HG03280 (cell line): ENCODE measurements at regions not wholly inside any gene's neighbourhood (a gene's known extent, or its start where the extent isn't known, plus 50 kb on each side); places are given as distances from the start of the nearest gene placed in this dataset.

Experiments used
- ATAC-seq: cut with Tn5 transposase; IDR thresholded peaks from one replicate; pipeline ENCODE4 v1.9.1; 2021; ENCODE audit warnings: mild to moderate bottlenecking, moderate library complexity; ENCODE audit not compliant: unreplicated experiment

DNA sequence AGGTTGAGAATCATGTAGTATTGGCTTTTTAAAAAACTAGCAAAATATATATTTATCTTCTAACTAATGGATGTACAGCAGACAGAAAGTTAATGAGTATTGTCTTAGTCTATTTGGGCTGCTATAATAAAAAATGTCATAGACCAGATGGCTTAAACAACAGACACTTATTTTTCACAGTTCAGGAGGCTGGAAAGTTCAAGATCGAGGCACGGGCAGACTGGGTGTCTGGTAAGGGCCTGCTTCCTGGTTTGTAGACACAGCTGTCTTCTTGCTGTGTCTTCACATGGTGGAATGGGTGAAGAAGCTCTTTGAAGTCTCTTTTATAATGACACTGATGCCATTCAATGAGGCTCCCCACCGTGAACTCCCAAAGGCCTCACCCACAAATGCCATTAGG, 70.1 kb upstream of the KRR1 start:
- ATAC-seq, result no peak

- ATAC-seq, result no peak
Measured at GRCh38 chr12:75579552-75579951, 68.1 kb upstream of the KRR1 start.

DNA sequence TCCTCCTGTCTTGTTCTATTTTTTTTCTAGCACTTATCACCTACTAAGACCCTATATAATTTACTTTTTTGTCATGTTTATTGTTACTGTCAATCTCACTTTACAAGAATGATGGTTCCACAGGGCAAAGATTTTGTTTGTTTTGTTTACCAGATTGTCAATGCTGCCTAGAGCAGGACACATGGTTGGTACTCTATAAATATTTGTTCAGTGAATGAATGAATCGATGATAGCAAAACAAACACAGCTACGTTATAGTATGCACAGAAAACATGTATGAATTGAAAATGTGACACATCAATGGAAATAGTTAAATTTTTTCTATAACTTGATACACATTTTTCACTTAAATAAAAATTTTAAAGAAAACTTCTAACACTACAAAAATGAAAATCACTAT, 67.1 kb upstream of the KRR1 start:
- ATAC-seq, result no peak

DNA sequence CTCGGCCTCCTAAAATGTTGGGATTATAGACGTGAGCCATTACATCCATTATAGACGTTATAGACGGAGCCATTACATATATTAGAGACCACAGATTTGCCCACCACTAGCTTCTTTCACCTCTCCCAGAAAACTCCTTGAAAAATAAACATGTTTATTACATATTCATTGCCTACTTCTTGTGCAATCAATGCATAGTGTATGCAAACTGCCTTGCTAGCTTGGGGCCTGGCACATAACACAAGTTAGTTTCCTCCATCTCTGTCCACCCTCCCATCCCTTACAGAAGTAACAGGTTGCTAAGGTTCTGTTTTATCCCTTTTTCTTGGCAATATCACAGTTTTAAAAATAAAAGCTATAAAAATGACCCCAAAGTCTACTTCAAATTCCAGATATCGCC, 66.4 kb upstream of the KRR1 start:
- ATAC-seq, result no peak

- ATAC-seq, result no peak
Measured at GRCh38 chr12:75571656-75572205, 60.3 kb upstream of the KRR1 start.

DNA sequence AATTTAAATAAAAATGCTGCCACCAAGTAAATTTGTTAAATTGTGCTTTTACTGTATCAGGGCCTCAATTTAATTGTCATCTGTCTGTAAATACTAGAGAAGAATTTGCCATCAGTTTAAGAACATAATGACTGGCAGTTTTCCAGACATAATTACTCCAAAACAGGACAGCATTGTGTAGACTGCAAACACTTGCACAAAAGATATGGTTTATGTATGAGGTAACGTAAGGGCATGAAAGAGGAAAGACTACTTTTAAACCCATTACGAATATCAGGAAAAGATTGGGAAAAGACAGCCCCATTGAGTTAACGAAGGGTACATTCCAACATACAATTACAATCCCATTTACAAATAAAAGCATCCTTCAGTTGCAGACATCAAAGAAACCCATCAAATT, 59.8 kb upstream of the KRR1 start:
- ATAC-seq, result no peak

GRCh38 chr12:75568801-75569200, 57.4 kb upstream of the KRR1 start:
- ATAC-seq, result no peak

DNA sequence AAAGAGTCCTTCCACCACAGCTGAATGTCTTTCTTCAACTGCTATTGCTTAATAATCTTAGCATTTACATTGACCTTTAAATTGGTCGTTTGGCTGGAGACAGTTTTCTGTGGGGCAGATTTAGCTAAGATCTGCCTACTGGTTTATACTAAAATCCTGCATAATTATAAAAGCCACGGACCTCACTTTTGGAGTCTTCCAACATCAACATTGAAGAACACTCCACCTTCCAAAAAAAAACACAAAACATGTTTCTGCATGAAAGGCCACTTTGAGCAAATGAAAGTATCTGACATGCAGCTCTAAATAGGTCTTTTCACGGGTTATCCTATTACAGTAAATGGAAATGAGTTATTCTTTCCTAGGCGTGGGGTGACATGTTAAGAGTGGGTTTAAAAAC, 57.0 kb upstream of the KRR1 start:
- no peak for ATAC-seq

DNA sequence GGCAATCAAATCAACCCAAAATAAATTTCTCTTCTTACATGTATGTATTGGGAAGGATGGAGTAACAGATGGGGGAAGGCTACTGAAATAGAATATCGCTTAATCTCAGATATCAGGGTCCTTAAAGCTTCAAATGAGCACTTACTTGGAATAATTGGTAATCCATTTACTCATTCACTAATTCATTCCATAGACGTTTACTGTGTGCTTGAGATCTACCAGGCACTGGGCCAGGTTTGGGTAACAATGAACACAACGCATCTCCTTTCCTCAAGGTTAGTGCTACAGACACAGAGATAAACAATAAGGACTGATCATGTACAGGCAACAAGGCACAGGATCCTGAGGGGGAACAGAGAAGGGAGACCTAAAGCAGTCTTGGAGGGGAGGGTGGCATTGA, 54.4 kb upstream of the KRR1 start:
- no peak for ATAC-seq

DNA sequence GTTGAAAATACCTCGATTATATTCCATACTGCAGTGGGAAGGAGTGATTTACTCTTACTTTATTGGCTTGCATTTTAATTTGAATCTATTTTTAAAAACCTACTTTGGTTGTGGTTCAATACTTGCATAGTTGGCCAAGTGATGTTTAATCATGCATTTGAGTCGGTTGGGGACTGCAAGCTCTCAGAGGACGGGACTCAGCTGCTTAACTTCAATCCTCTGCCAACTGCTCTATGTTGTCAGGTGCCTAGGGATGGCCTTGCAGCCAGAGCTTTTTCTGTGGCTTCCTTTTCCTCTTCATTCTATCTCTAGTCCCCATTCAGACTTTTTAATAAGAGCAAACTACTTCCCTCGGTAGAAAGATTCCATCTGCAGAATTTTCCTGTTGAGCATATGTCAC, 53.4 kb upstream of the KRR1 start:
- no peak for ATAC-seq

- no peak for ATAC-seq
Measured at GRCh38 chr12:75564398-75564797, 53.0 kb upstream of the KRR1 start.

GRCh38 chr12:75563351-75563750, 51.9 kb upstream of the KRR1 start:
- no peak for ATAC-seq

- no peak for ATAC-seq
Measured at GRCh38 chr12:75561921-75562320, 50.5 kb upstream of the KRR1 start.
